ENCODE measurements at regions not wholly inside any gene's neighbourhood (a gene's known extent, or its start where the extent isn't known, plus 50 kb on each side); places are given as distances from the start of the nearest gene placed in this dataset.

DNA sequence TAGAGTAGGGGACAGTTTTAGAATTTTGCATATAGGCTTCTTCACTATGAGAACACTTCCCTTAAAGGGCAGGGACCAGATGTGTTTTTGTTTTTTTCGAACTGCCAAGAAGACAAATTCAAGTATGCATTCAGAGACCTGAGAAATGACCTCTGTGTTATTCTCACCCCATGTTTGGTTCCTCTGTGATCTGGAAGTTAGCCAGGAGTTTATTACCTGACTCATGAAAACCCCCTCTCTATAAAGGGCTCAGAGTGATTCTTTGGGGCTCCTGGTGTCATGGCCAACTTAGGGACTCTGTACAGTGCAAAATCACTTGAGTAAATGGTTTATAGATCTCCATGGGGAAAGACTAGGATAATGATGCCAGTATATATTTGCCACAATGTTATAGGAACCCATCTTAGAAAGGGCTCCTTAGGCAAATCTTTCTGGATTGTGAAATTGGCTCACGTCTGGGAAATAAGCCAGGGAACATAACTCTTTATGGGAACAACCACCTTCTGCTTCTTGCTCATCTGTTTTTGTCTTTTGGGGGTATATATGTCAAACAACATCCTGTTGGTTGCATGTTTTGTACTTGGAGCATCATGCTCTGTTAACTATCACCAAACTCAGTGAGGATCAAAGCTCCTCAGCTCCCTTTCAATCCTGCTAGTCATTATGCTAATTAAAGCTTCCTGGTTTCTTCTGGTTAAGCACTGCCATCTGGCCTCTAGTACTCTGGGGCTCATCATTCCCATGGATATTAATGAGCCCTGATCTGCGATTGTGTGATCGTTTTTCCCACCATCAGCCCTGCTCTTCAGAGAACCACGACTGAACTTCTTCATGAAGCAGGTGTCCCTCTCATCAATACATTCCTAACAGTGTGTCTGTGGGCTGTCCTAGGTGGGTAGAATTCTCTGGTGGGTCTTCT lies 173.4 kb upstream of the CDH12 start:
- no peak for DNase-seq (ENCODE audit: low read depth in 1 of 2, low spot score in 1 of 2)
- in situ Hi-C loops (cut with HindIII; ENCODE audit: low pct_unique_long_range_greater_than_20kb, low sequenced_read_pairs), result no loop called here
- no peak for TF ChIP-seq JUND (IDR thresholded peaks at IDR 0.05; ENCODE audit: low read depth)

DNA sequence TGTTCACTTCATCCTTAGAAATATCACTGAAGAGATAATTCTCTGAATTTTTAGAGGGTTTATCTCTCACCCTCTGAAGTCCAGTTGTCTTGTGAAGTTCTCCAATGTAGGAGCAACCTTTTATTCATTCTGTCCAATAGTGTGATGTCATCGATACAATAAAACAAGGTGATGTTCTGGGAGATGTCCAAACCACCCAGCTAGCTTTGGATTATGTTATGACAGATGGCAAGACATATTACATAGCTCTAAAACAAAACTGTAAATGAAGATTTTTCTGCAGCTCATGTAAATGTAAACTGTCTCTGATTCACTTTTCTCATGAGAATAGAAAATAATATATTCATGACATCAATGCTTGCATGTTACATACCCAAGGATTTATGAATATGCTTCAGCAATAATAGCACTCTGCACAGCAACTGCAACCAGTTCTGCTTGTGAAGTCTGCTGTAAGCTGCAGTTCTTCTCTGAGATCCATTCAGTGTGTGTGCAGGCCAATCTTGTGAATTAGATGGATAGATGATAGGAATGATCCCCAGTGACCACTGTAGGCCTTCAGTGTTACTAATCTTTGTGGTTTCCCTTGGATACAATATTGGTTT lies 172.6 kb upstream of the CDH12 start:
- in situ Hi-C loops (cut with HindIII; ENCODE audit: low pct_unique_long_range_greater_than_20kb, low sequenced_read_pairs), result no loop called here
- TF ChIP-seq JUND (IDR thresholded peaks at IDR 0.05; ENCODE audit: low read depth), result no peak
- DNase-seq (ENCODE audit: low read depth in 1 of 2, low spot score in 1 of 2), result no peak

DNA sequence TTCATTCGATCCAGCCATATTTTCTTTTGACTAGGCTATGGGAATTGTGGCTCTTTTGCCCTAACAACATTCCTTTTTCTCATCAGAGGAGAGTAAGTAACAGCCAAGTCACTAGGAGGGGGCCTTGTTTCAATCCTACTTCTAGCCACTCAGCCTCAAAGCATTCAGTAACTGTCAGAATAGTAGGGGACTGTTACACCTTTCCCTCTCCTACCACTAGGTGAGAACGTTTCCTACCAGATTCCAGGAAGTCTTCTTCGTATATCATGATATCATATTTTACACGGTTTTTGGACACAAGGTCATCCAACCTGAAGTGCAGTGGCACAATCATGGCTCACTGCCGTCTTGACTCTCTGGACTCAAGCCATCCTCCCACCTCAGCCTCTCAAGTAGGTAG lies 171.3 kb upstream of the CDH12 start:
- in situ Hi-C loops (cut with HindIII; ENCODE audit: low pct_unique_long_range_greater_than_20kb, low sequenced_read_pairs), result no loop called here
- TF ChIP-seq JUND (IDR thresholded peaks at IDR 0.05; ENCODE audit: low read depth), result no peak
- DNase-seq (ENCODE audit: low read depth in 1 of 2, low spot score in 1 of 2), result no peak

DNA sequence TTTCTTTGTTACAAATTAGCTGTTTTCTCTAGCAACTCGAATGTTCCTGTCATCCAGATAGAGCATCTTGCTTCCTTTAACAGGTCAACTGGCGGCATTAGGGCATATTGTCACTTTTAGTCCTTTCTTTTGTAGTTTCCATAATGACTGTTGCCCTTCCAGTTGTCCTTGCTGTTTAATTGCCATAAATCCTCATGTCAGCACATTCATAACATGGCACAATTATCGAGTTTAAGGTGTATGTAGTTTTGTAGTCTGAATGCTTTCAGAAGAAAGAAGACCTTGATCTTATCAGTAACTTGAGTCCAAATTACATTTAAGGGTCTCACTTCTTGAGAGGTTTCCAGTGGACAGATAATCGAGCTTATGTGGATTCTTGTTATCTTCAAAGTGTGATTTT lies 161.7 kb upstream of the CDH12 start:
- in situ Hi-C loops (cut with HindIII; ENCODE audit: low pct_unique_long_range_greater_than_20kb, low sequenced_read_pairs), result no loop called here
- no peak for DNase-seq (ENCODE audit: low read depth in 1 of 2, low spot score in 1 of 2)
- TF ChIP-seq JUND (IDR thresholded peaks at IDR 0.05; ENCODE audit: low read depth), result no peak

DNA sequence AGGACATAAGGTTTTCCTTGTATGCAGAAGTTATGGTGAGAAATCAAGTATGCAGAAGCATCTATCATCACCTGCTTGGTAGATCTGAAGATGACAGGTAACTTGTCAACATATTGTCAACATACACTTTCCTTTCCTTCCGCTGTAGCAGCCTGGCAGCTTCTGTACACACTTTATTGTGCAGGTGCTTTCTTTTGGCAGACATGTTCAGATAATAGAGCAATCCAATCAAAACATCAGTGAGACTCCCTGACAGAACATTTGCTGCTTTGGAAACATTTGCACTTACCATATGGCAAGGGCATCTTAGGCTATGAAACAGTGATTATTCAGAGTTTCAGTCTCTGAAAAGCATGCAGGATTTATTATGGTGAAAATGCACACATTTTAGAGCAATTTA lies 161.1 kb upstream of the CDH12 start:
- DNase-seq (ENCODE audit: low read depth in 1 of 2, low spot score in 1 of 2), result no peak
- TF ChIP-seq JUND (IDR thresholded peaks at IDR 0.05; ENCODE audit: low read depth), result no peak
- in situ Hi-C loops (cut with HindIII; ENCODE audit: low pct_unique_long_range_greater_than_20kb, low sequenced_read_pairs), result no loop called here

DNA sequence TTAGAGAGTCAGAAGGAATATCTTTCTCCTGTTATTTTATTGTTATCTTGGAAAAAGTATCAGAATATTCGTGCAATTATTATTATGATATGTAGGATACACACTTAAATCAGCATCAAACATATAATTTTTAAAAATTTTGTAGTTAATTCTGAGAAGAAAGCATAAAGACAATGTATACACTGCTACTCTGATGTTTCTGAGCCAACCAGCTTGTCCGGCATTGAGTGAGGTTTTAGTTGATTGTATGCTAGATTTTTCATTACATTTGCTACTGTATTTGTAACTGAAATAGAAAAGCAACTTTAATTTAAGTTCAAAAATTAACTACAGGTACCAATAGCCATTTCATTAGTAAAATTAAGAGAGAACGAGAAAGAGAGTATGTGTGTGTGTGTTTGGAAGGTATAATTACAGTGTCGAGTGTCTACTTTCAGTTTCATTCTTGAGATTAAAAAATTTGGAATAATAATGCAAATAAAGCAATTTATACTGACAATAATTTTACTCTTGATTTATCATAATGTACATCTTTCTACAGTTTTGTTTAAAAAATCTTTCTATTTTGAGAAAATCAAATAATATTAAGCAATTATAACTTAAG lies 160.4 kb upstream of the CDH12 start:
- in situ Hi-C loops (cut with HindIII; ENCODE audit: low pct_unique_long_range_greater_than_20kb, low sequenced_read_pairs), result no loop called here
- no peak for TF ChIP-seq JUND (IDR thresholded peaks at IDR 0.05; ENCODE audit: low read depth)
- DNase-seq (ENCODE audit: low read depth in 1 of 2, low spot score in 1 of 2), result peak in 1 of 2 experiments; percentile 12

DNA sequence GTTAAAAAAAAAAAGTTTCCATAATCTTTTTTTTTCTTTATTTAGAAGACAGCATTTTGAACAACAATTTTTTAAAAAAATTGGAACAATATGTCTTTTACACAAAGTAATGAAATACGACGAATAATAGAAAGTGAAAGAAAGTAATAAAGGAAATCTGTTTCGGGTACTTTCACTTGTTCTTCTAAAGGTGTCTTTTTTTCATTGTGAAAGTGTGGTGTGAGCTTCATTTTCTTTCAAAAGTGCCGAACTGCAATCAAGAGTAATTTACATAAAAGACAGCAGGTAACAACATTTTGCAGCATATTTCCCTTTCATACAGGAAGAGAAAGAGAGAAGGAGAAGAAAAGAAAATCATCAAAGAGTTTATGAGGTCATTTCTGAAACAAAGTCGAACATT lies 159.7 kb upstream of the CDH12 start:
- DNase-seq (ENCODE audit: low read depth in 1 of 2, low spot score in 1 of 2), result no peak
- in situ Hi-C loops (cut with HindIII; ENCODE audit: low pct_unique_long_range_greater_than_20kb, low sequenced_read_pairs), result no loop called here
- TF ChIP-seq JUND (IDR thresholded peaks at IDR 0.05; ENCODE audit: low read depth), result no peak

DNA sequence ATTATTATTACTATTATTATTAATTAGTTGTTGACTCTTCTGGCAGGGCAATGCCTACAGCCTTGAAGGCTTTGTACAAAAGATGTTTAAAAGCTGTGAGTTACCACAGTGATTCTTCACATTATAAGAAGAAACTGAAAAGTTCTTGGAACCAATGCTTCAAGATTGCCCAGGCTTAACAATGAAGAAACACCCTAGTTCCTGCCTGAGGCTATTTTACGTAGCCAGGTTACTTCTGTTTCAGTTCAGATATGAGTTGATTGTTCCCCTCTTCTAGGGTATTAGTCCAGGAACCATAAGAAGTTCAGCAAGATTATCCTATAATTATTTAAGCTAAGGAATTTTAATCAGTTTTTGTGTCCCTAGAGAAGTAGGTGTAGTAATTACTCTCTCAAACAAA lies 154.6 kb upstream of the CDH12 start:
- TF ChIP-seq JUND (IDR thresholded peaks at IDR 0.05; ENCODE audit: low read depth), result no peak
- in situ Hi-C loops (cut with HindIII; ENCODE audit: low pct_unique_long_range_greater_than_20kb, low sequenced_read_pairs), result no loop called here

DNA sequence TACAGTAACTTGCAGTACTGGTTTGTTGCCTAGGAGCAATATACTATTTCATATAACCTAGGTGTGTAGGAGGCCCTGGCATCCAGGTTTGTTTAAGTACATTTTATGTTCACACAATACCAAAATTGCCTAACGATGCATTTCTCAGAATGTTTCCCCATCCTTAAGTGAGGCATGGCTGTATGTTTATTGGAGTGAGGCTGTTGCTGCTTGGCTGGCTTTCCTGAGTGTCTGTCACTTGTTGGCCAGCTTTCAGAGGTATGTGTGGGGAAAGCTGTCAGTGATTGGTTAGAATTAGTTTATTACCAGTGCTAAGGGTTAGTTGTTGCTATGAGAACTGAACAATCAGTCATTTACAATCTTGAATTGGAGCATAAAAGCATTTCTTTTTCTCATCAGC lies 154.1 kb upstream of the CDH12 start:
- no peak for TF ChIP-seq JUND (IDR thresholded peaks at IDR 0.05; ENCODE audit: low read depth)
- peak in 1 of 2 experiments; percentile 47 for DNase-seq (ENCODE audit: low read depth in 1 of 2, low spot score in 1 of 2)
- in situ Hi-C loops (cut with HindIII; ENCODE audit: low pct_unique_long_range_greater_than_20kb, low sequenced_read_pairs), result no loop called here

More for the DNA sequence above, 154.6 kb upstream of the CDH12 start:
- no peak for DNase-seq (ENCODE audit: low read depth in 1 of 2, low spot score in 1 of 2)

DNA sequence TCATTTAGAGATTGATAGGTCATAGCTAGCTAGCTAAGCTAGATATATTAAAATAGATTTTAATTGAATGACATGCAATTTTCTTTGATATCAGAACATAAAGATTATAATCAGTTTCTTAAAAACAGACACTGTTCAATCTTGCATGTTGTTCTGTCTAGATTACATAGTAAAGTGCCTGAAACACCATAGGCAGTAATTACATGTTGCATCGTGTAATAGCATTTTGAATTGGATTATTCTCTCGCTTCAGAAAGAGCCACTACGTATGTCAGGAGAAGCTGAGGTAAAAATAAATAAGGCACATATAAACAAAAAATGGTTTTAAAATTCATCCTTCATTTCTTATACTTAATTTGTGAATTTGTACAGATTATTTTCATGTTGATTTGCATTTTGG lies 148.0 kb upstream of the CDH12 start:
- in situ Hi-C loops (cut with HindIII; ENCODE audit: low pct_unique_long_range_greater_than_20kb, low sequenced_read_pairs), result no loop called here
- no peak for DNase-seq (ENCODE audit: low read depth in 1 of 2, low spot score in 1 of 2)
- TF ChIP-seq JUND (IDR thresholded peaks at IDR 0.05; ENCODE audit: low read depth), result no peak

DNA sequence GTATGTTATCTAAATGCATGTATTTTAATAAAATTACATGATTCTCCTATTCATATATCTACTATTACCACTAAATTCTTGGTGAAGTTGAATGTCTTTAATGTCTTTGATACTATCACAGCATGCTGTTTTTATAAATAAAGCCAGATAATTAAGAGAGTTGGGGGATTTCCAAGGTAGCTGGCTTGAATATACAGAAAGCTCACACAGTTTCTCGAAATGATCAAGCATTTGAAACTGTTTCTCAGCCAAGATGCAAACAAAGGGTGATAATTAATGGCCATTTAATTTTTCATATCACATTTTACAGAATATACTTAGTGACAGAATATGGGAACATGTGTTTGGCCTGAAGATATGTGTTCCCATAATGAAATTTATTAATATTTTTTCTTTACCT lies 145.6 kb upstream of the CDH12 start:
- TF ChIP-seq JUND (IDR thresholded peaks at IDR 0.05; ENCODE audit: low read depth), result no peak
- in situ Hi-C loops (cut with HindIII; ENCODE audit: low pct_unique_long_range_greater_than_20kb, low sequenced_read_pairs), result no loop called here
- no peak for DNase-seq (ENCODE audit: low read depth in 1 of 2, low spot score in 1 of 2)

DNA sequence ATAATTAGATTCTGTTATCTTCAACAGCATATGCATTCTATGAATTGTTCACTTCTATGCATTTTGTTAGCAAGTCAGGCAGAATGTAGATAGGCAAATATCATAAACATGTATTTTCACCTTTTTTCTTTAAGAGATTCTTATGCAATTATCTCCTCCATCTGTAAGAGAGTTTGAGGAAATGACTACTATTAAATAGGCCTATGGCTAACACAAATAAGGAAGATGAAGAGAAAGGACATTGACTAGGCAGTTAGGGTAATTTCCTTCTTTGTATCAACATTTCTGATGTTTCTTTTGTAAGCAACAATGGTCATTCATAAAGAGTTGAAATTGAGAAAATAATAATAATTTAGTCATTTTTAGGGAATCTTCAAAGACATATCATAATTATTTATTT lies 145.2 kb upstream of the CDH12 start:
- DNase-seq (ENCODE audit: low read depth in 1 of 2, low spot score in 1 of 2), result no peak
- in situ Hi-C loops (cut with HindIII; ENCODE audit: low pct_unique_long_range_greater_than_20kb, low sequenced_read_pairs), result no loop called here
- TF ChIP-seq JUND (IDR thresholded peaks at IDR 0.05; ENCODE audit: low read depth), result no peak

DNA sequence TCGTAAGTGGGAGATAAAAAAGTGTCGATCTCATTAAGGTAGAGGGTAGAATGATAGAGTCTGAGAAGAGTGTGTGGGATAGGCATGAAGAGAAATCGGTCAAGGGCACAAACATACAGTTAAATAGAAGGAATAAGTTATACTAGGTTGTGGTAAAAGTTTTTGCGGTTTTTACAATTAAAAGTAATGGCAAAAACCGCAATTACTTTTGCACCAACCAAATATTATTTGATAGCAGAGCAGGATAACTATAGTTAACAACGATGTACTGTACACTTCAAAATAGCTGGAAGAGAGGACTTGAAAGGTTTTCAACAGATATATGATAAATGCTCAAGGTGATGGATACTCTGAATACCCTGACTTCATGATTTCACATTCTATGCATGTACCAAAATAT lies 135.8 kb upstream of the CDH12 start:
- no peak for TF ChIP-seq JUND (IDR thresholded peaks at IDR 0.05; ENCODE audit: low read depth)
- no peak for DNase-seq (ENCODE audit: low read depth in 1 of 2, low spot score in 1 of 2)
- in situ Hi-C loops (cut with HindIII; ENCODE audit: low pct_unique_long_range_greater_than_20kb, low sequenced_read_pairs), result no loop called here
